Choroid plexus epithelial cell (primary cell): ENCODE measurements at regions not wholly inside any gene's neighbourhood (a gene's known extent, or its start where the extent isn't known, plus 50 kb on each side); places are given as distances from the start of the nearest gene placed in this dataset.

Experiments
- DNase-seq: peaks from one replicate; pipeline ENCODE4 v3.0.0-alpha.2; 2010; ENCODE audit warnings: low read depth
- H3K4me3 ChIP-seq: 2 replicates; pipeline ENCODE4 v1.5.1; 2011; ENCODE audit warnings: low read depth, mild to moderate bottlenecking, control low read depth, low read length, moderate library complexity
- CTCF ChIP-seq: conservative IDR thresholded peaks from 2 replicates; pipeline ENCODE4 v1.5.1; 2011; ENCODE audit warnings: low read depth, mild to moderate bottlenecking, control low read depth, inconsistent platforms, low read length, moderate library complexity

- TF ChIP-seq CTCF: no peak
- DNase-seq: no peak
- no peak overlapping the region for H3K4me3 ChIP-seq
Observed at GRCh38 chr2:191557841-191558240, 120.1 kb upstream of the NABP1 start.

- DNase-seq: no peak
- H3K4me3 ChIP-seq: no peak overlapping the region
- TF ChIP-seq CTCF: no peak
Observed at GRCh38 chr2:191559569-191559968, 118.4 kb upstream of the NABP1 start.

GRCh38 chr2:191560411-191560980 is 117.4 kb upstream of the NABP1 start:
- no peak overlapping the region for H3K4me3 ChIP-seq
- DNase-seq: no peak
- no peak for TF ChIP-seq CTCF

- H3K4me3 ChIP-seq: no peak overlapping the region
- DNase-seq: no peak
- no peak for TF ChIP-seq CTCF
Observed at GRCh38 chr2:191565120-191565519, 112.8 kb upstream of the NABP1 start.

GRCh38 chr2:191565647-191566198 is 112.2 kb upstream of the NABP1 start:
- no peak overlapping the region for H3K4me3 ChIP-seq
- DNase-seq: peak; percentile 20
- TF ChIP-seq CTCF: no peak

- H3K4me3 ChIP-seq: no peak overlapping the region
- peak; percentile 68 for DNase-seq
- TF ChIP-seq CTCF: peak; percentile 90
Observed at GRCh38 chr2:191566344-191566743, 111.6 kb upstream of the NABP1 start.

- DNase-seq: no peak
- TF ChIP-seq CTCF: no peak
- H3K4me3 ChIP-seq: no peak overlapping the region
Observed at GRCh38 chr2:191567206-191567605, 110.7 kb upstream of the NABP1 start.
